SK-N-SH treated with all-trans-retinoic acid at 6 μM for 48 hours (cell line): ENCODE measurements at regions not wholly inside any gene's neighbourhood (a gene's known extent, or its start where the extent isn't known, plus 50 kb on each side); places are given as distances from the start of the nearest gene placed in this dataset.

Experiments
- ATAC-seq: fragments of 200-7000 bp; cut with Tn5 transposase; 3 replicates; pipeline ENCODE4 v1.9.1; 2020; ENCODE audit warnings: mild to moderate bottlenecking, moderate library complexity
- ARNTL ChIP-seq: fragments of 450-650 bp; formaldehyde crosslinking; IDR thresholded peaks from 2 replicates; pipeline ENCODE4 v1.5.0; 2020; ENCODE audit warnings: low read depth, mild to moderate bottlenecking, moderate library complexity, borderline replicate concordance
- BACH2 ChIP-seq: fragments of 250-450 bp; sonication (Bioruptor Pico); IDR thresholded peaks from 2 replicates; pipeline ENCODE4 v1.9.0; 2021; ENCODE audit warnings: mild to moderate bottlenecking, borderline replicate concordance
- CSDC2 ChIP-seq: fragments of 250-450 bp; sonication (Bioruptor Pico); IDR thresholded peaks from 2 replicates; pipeline ENCODE4 v1.5.0; 2020; ENCODE audit warnings: mild to moderate bottlenecking, moderate library complexity
- ESRRG ChIP-seq: fragments of 250-450 bp; sonication (Bioruptor Pico); IDR thresholded peaks from 2 replicates; pipeline ENCODE4 v1.6.1; 2021; ENCODE audit warnings: mild to moderate bottlenecking
- ISL1 ChIP-seq: fragments of 250-450 bp; sonication (Bioruptor Pico); IDR thresholded peaks from 2 replicates; pipeline ENCODE4 v2.1.2; 2022; ENCODE audit warnings: mild to moderate bottlenecking, moderate library complexity
- OSR1 ChIP-seq: fragments of 250-450 bp; sonication (Bioruptor Pico); IDR thresholded peaks from 2 replicates; pipeline ENCODE4 v1.8.0; 2022; ENCODE audit warnings: moderate library complexity, mild to moderate bottlenecking, inconsistent platforms
- PPARA ChIP-seq: fragments of 250-450 bp; sonication (Bioruptor Pico); IDR thresholded peaks from 2 replicates; pipeline ENCODE4 v1.5.0; 2020; ENCODE audit warnings: mild to moderate bottlenecking, borderline replicate concordance
- RARB ChIP-seq: fragments of 250-450 bp; sonication (Bioruptor Pico); IDR thresholded peaks from 2 replicates; pipeline ENCODE4 v1.8.0; 2021; ENCODE audit warnings: mild to moderate bottlenecking, moderate library complexity
- SNAI2 ChIP-seq: fragments of 250-450 bp; sonication (Bioruptor Pico); IDR thresholded peaks from 2 replicates; pipeline ENCODE4 v1.5.0; 2020; ENCODE audit warnings: mild to moderate bottlenecking, moderate library complexity
- TCF4 ChIP-seq: fragments of 250-450 bp; sonication (Bioruptor Pico); IDR thresholded peaks from 2 replicates; pipeline ENCODE4 v1.8.0; 2021; ENCODE audit warnings: mild to moderate bottlenecking, moderate library complexity, borderline replicate concordance
- TOX ChIP-seq: fragments of 250-450 bp; sonication (Bioruptor Pico); IDR thresholded peaks from 2 replicates; pipeline ENCODE4 v1.8.0; 2021; ENCODE audit warnings: mild to moderate bottlenecking, moderate library complexity, borderline replicate concordance
- ZC3H10 ChIP-seq: fragments of 250-450 bp; sonication (Bioruptor Pico); IDR thresholded peaks from 2 replicates; pipeline ENCODE4 v1.5.1; 2021; ENCODE audit warnings: mild to moderate bottlenecking, moderate library complexity
- ZFP3 ChIP-seq: fragments of 250-450 bp; sonication (Bioruptor Pico); IDR thresholded peaks from 2 replicates; pipeline ENCODE4 v1.5.0; 2020; ENCODE audit warnings: mild to moderate bottlenecking, moderate library complexity
- ZFP30 ChIP-seq: fragments of 450-650 bp; formaldehyde crosslinking; IDR thresholded peaks from 2 replicates; pipeline ENCODE4 v1.5.0; 2022; ENCODE audit warnings: mild to moderate bottlenecking, moderate library complexity
- ZNF565 ChIP-seq: fragments of 450-650 bp; formaldehyde crosslinking; conservative IDR thresholded peaks from 2 replicates; pipeline ENCODE4 v1.5.0; 2020; ENCODE audit warnings: low read depth, mild to moderate bottlenecking, moderate library complexity
- ZNF70 ChIP-seq: fragments of 450-650 bp; formaldehyde crosslinking; IDR thresholded peaks from 2 replicates; pipeline ENCODE4 v1.5.0; 2020; ENCODE audit warnings: mild to moderate bottlenecking, moderate library complexity
- ZNF8 ChIP-seq: fragments of 450-650 bp; formaldehyde crosslinking; IDR thresholded peaks from 2 replicates; pipeline ENCODE4 v1.5.0; 2020; ENCODE audit warnings: mild to moderate bottlenecking, moderate library complexity
- TF ChIP-seq, protein P1 (sequence below): fragments of 250-450 bp; sonication (Bioruptor Pico); IDR thresholded peaks from 2 replicates; pipeline ENCODE4 v1.5.0; 2020; ENCODE audit warnings: mild to moderate bottlenecking, moderate library complexity
- TF ChIP-seq, protein P2 (sequence below): fragments of 250-450 bp; sonication (Bioruptor Pico); IDR thresholded peaks from 2 replicates; pipeline ENCODE4 v1.5.1; 2020; ENCODE audit warnings: low read depth, mild to moderate bottlenecking, moderate library complexity
- TF ChIP-seq, protein P3 (sequence below): fragments of 250-450 bp; sonication (Bioruptor Pico); IDR thresholded peaks from 2 replicates; pipeline ENCODE4 v1.8.0; 2021; ENCODE audit warnings: low read depth, mild to moderate bottlenecking, moderate library complexity, borderline replicate concordance
- TF ChIP-seq, protein P4 (sequence below): fragments of 250-450 bp; sonication (Bioruptor Pico); IDR thresholded peaks from 2 replicates; pipeline ENCODE4 v1.5.1; 2021; ENCODE audit warnings: mild to moderate bottlenecking, moderate library complexity
- TF ChIP-seq, protein P5 (sequence below): fragments of 250-450 bp; sonication (Bioruptor Pico); IDR thresholded peaks from 2 replicates; pipeline ENCODE4 v1.8.0; 2020; ENCODE audit warnings: mild to moderate bottlenecking, moderate library complexity, borderline replicate concordance

DNA sequence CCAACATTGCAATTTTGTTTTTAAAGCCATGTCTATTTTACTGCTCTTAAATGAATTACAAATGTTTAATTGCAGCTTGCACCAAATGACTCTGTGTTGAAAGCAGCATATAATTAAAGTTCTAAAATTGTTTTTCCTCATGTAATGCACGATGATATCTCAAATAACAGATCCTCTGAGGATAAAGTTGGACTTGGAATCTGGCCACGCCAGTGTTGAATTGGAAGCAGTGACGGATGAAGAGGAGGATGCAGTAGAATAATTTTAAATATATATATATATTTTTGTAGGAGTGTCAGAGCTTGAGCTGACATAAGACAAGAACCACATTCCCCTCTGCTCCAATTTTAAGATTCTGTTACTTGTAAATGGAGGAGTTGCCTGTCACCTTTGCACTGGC lies 406.6 kb upstream of the DPPA4 start:
- no peak for ATAC-seq
- TF ChIP-seq, protein P1, sequence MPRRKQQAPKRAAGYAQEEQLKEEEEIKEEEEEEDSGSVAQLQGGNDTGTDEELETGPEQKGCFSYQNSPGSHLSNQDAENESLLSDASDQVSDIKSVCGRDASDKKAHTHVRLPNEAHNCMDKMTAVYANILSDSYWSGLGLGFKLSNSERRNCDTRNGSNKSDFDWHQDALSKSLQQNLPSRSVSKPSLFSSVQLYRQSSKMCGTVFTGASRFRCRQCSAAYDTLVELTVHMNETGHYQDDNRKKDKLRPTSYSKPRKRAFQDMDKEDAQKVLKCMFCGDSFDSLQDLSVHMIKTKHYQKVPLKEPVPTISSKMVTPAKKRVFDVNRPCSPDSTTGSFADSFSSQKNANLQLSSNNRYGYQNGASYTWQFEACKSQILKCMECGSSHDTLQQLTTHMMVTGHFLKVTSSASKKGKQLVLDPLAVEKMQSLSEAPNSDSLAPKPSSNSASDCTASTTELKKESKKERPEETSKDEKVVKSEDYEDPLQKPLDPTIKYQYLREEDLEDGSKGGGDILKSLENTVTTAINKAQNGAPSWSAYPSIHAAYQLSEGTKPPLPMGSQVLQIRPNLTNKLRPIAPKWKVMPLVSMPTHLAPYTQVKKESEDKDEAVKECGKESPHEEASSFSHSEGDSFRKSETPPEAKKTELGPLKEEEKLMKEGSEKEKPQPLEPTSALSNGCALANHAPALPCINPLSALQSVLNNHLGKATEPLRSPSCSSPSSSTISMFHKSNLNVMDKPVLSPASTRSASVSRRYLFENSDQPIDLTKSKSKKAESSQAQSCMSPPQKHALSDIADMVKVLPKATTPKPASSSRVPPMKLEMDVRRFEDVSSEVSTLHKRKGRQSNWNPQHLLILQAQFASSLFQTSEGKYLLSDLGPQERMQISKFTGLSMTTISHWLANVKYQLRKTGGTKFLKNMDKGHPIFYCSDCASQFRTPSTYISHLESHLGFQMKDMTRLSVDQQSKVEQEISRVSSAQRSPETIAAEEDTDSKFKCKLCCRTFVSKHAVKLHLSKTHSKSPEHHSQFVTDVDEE (CRISPR knock-in tag), result no peak
- no peak for TF ChIP-seq ZFP30 (CRISPR knock-in tag)
- no peak for TF ChIP-seq ISL1 (CRISPR knock-in tag)
- TF ChIP-seq PPARA, result no peak
- TF ChIP-seq ESRRG (CRISPR knock-in tag), result no peak
- TF ChIP-seq SNAI2 (CRISPR knock-in tag), result no peak
- no peak for TF ChIP-seq ZC3H10 (CRISPR knock-in tag)
- TF ChIP-seq, protein P2, sequence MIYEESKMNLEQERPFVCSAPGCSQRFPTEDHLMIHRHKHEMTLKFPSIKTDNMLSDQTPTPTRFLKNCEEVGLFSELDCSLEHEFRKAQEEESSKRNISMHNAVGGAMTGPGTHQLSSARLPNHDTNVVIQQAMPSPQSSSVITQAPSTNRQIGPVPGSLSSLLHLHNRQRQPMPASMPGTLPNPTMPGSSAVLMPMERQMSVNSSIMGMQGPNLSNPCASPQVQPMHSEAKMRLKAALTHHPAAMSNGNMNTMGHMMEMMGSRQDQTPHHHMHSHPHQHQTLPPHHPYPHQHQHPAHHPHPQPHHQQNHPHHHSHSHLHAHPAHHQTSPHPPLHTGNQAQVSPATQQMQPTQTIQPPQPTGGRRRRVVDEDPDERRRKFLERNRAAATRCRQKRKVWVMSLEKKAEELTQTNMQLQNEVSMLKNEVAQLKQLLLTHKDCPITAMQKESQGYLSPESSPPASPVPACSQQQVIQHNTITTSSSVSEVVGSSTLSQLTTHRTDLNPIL (CRISPR knock-in tag), result no peak
- no peak for TF ChIP-seq ZNF565 (CRISPR knock-in tag)
- no peak for TF ChIP-seq ZNF70 (CRISPR knock-in tag)
- no peak for TF ChIP-seq OSR1 (CRISPR knock-in tag)
- TF ChIP-seq, protein P3, sequence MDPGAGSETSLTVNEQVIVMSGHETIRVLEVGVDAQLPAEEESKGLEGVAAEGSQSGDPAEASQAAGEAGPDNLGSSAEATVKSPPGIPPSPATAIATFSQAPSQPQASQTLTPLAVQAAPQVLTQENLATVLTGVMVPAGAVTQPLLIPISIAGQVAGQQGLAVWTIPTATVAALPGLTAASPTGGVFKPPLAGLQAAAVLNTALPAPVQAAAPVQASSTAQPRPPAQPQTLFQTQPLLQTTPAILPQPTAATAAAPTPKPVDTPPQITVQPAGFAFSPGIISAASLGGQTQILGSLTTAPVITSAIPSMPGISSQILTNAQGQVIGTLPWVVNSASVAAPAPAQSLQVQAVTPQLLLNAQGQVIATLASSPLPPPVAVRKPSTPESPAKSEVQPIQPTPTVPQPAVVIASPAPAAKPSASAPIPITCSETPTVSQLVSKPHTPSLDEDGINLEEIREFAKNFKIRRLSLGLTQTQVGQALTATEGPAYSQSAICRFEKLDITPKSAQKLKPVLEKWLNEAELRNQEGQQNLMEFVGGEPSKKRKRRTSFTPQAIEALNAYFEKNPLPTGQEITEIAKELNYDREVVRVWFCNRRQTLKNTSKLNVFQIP (CRISPR knock-in tag), result no peak
- TF ChIP-seq TOX (CRISPR knock-in tag), result no peak
- TF ChIP-seq ZFP3 (CRISPR knock-in tag), result no peak
- no peak for TF ChIP-seq CSDC2 (CRISPR knock-in tag)

DNA sequence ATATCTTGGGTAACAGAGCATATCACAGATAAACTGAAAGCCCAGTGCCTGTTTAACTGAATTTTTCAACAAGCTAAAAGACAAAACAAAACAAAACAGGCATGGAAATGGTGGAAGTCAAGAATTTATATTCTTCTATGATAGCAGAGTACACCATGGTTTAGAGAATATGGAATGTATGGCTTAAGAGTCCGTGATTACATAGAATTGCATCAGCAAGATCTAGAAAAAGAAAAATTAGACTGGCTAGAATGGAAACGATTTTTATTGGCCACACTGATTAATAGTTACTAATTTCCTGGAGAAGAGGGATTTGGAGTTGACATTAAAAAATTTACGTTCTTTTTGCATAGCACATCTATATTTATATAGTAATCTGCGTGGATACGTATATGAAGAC lies 435.2 kb upstream of the DPPA4 start:
- TF ChIP-seq ARNTL (CRISPR knock-in tag) (no peak), ZNF565 (CRISPR knock-in tag) (no peak), RARB (CRISPR knock-in tag) (no peak), CSDC2 (CRISPR knock-in tag) (no peak), OSR1 (CRISPR knock-in tag) (no peak), ZFP3 (CRISPR knock-in tag) (no peak), SNAI2 (CRISPR knock-in tag) (no peak), BACH2 (CRISPR knock-in tag) (no peak), TOX (CRISPR knock-in tag) (no peak), ZNF70 (CRISPR knock-in tag) (no peak), PPARA (no peak), ISL1 (CRISPR knock-in tag) (no peak), ESRRG (CRISPR knock-in tag) (no peak), ZFP30 (CRISPR knock-in tag) (no peak), TCF4 (CRISPR knock-in tag) (no peak), ZNF8 (CRISPR knock-in tag) (no peak), ZC3H10 (CRISPR knock-in tag) (no peak)
- TF ChIP-seq, protein P3 (CRISPR knock-in tag), result no peak
- TF ChIP-seq, protein P4, sequence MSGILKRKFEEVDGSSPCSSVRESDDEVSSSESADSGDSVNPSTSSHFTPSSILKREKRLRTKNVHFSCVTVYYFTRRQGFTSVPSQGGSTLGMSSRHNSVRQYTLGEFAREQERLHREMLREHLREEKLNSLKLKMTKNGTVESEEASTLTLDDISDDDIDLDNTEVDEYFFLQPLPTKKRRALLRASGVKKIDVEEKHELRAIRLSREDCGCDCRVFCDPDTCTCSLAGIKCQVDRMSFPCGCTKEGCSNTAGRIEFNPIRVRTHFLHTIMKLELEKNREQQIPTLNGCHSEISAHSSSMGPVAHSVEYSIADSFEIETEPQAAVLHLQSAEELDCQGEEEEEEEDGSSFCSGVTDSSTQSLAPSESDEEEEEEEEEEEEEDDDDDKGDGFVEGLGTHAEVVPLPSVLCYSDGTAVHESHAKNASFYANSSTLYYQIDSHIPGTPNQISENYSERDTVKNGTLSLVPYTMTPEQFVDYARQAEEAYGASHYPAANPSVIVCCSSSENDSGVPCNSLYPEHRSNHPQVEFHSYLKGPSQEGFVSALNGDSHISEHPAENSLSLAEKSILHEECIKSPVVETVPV (CRISPR knock-in tag), result no peak
- TF ChIP-seq, protein P5, sequence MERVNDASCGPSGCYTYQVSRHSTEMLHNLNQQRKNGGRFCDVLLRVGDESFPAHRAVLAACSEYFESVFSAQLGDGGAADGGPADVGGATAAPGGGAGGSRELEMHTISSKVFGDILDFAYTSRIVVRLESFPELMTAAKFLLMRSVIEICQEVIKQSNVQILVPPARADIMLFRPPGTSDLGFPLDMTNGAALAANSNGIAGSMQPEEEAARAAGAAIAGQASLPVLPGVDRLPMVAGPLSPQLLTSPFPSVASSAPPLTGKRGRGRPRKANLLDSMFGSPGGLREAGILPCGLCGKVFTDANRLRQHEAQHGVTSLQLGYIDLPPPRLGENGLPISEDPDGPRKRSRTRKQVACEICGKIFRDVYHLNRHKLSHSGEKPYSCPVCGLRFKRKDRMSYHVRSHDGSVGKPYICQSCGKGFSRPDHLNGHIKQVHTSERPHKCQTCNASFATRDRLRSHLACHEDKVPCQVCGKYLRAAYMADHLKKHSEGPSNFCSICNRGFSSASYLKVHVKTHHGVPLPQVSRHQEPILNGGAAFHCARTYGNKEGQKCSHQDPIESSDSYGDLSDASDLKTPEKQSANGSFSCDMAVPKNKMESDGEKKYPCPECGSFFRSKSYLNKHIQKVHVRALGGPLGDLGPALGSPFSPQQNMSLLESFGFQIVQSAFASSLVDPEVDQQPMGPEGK (CRISPR knock-in tag), result no peak
- ATAC-seq, result no peak
